Thyroid gland (tissue), 4 donors: ENCODE measurements at regions not wholly inside any gene's neighbourhood (a gene's known extent, or its start where the extent isn't known, plus 50 kb on each side); places are given as distances from the start of the nearest gene placed in this dataset.

Experiments
- POLR2A ChIP-seq, 2 donors: fragments of 450-650 bp; IDR thresholded peaks; one replicate each; pipeline ENCODE4 v1.6.1; 2017; ENCODE audit warnings: antibody characterized with exemption in 2 of 2, mild to moderate bottlenecking in 2 of 2, moderate library complexity in 1 of 2
- TF ChIP-seq, protein P1 (sequence below), 6 experiments: fragments of 200-600 bp in 3 of 6; fragments of 450-650 bp in 3 of 6; sonication (generic) in 3 of 6; IDR thresholded peaks; one replicate each; pipeline ENCODE4 v1.5.1; 2016 to 2019; ENCODE audit warnings: antibody characterized with exemption in 6 of 6, mild to moderate bottlenecking in 2 of 6, inconsistent platforms in 1 of 6, moderate library complexity in 1 of 6

DNA sequence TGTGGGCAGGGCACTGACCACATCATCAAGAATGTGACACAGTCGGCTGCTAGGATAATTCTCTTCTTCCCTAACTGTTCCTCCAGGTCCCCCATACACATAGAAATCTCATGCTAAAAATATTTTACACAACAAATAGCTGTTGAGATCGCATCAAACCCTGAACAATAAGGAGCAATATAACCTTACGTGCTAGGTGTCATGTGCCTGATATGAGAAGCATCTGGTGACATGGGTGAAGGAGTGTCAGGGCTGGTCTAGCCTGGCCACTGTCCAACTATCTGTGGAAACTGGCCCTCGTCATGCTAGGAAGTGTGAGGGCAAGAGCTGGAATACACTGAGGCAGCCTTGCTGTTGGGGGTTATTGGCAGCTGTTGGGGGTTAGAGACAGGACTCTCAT lies 167.3 kb upstream of the PGRMC2 start:
- TF ChIP-seq, protein P1, sequence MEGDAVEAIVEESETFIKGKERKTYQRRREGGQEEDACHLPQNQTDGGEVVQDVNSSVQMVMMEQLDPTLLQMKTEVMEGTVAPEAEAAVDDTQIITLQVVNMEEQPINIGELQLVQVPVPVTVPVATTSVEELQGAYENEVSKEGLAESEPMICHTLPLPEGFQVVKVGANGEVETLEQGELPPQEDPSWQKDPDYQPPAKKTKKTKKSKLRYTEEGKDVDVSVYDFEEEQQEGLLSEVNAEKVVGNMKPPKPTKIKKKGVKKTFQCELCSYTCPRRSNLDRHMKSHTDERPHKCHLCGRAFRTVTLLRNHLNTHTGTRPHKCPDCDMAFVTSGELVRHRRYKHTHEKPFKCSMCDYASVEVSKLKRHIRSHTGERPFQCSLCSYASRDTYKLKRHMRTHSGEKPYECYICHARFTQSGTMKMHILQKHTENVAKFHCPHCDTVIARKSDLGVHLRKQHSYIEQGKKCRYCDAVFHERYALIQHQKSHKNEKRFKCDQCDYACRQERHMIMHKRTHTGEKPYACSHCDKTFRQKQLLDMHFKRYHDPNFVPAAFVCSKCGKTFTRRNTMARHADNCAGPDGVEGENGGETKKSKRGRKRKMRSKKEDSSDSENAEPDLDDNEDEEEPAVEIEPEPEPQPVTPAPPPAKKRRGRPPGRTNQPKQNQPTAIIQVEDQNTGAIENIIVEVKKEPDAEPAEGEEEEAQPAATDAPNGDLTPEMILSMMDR (IDR thresholded peaks at IDR 0.05): no peak
- no peak for TF ChIP-seq POLR2A (IDR thresholded peaks at IDR 0.05)
